ENCODE measurements at regions not wholly inside any gene's neighbourhood (a gene's known extent, or its start where the extent isn't known, plus 50 kb on each side); places are given as distances from the start of the nearest gene placed in this dataset.

DNA sequence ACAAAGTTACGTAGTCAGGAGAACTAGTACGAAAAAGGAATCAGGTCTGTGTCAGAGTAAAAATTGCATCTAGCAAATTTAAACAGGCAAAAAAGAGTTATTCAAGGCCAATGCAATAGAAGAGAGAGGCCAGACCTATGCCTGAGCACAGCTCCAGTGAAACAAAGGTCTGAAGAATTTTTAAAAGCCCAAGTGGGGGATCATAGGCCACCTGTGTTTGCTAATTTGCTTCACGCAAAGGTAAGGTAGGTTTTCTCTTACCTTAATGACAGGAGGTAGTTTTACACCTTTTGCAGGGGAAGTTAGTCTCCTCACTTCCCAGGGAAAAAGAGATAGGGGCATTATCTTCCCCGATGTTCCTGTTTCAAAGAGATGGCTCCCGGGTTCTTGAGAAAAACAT is 448.6 kb upstream of the TECRL start:
- Histone ChIP-seq H3K27me3 (replicated peaks) (no peaks in the 10 kb centered on the region), H3K27ac (no peak overlapping the region), H3K4me3 (ENCODE audit: low read depth, low read length) (no peak overlapping the region), H3K36me3 (replicated peaks) (no peaks in the 10 kb centered on the region)
- DNase-seq = no peak
- in situ Hi-C loops (cut with HindIII; ENCODE audit: low pct_ligation_motif_present, low sequenced_read_pairs) = no loop called here
- TF ChIP-seq, protein P1, sequence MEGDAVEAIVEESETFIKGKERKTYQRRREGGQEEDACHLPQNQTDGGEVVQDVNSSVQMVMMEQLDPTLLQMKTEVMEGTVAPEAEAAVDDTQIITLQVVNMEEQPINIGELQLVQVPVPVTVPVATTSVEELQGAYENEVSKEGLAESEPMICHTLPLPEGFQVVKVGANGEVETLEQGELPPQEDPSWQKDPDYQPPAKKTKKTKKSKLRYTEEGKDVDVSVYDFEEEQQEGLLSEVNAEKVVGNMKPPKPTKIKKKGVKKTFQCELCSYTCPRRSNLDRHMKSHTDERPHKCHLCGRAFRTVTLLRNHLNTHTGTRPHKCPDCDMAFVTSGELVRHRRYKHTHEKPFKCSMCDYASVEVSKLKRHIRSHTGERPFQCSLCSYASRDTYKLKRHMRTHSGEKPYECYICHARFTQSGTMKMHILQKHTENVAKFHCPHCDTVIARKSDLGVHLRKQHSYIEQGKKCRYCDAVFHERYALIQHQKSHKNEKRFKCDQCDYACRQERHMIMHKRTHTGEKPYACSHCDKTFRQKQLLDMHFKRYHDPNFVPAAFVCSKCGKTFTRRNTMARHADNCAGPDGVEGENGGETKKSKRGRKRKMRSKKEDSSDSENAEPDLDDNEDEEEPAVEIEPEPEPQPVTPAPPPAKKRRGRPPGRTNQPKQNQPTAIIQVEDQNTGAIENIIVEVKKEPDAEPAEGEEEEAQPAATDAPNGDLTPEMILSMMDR (IDR thresholded peaks at IDR 0.05; ENCODE audit: low read depth, low read length, missing control alignments) = no peak

DNA sequence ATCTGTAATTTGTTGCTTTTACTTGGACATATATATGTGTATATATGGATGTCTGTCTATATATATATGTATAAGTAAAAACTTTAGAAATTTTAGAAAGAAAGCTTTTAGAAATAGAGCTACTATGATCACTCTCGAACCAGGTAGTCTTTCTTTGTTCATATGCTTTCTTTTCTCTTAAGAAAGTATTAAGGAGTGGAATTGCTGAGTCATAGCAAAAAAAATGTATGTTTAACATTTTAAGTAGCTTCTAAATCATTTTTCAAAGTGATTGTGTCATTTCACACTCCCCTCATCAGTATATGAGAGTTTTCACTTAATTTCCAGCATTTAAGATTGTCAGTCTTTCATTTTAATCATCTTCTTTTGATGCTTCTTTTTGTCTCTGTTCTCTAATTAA is 447.9 kb upstream of the TECRL start:
- in situ Hi-C loops (cut with HindIII; ENCODE audit: low pct_ligation_motif_present, low sequenced_read_pairs) = no loop called here
- Histone ChIP-seq H3K27me3 (replicated peaks) (no peaks in the 10 kb centered on the region), H3K36me3 (replicated peaks) (no peaks in the 10 kb centered on the region), H3K4me3 (ENCODE audit: low read depth, low read length) (no peak overlapping the region), H3K27ac (no peak overlapping the region)
- TF ChIP-seq, protein P1 (IDR thresholded peaks at IDR 0.05; ENCODE audit: low read depth, low read length, missing control alignments) = no peak
- no peak for DNase-seq

DNA sequence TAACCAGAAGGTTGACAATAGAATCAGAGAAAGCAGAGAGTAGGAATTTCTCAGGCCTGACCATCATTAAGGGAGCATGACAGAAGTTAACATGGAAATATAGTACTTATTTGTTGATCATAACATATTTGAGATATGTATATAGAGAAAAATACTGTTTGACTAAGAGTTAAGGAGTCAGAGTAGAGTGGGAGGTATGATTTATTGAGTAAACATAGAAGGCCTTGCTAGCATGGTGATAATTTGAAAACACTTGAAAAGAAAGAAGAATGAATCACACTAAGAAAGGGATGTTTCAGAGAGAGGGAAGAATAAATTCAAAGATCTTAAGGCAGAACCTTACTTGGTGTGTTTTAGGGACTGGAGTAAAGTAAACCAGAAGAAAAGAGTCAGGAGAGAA is 437.2 kb upstream of the TECRL start:
- H3K36me3 ChIP-seq (replicated peaks) = no peaks in the 10 kb centered on the region
- TF ChIP-seq, protein P1 (IDR thresholded peaks at IDR 0.05; ENCODE audit: low read depth, low read length, missing control alignments) = no peak

DNA sequence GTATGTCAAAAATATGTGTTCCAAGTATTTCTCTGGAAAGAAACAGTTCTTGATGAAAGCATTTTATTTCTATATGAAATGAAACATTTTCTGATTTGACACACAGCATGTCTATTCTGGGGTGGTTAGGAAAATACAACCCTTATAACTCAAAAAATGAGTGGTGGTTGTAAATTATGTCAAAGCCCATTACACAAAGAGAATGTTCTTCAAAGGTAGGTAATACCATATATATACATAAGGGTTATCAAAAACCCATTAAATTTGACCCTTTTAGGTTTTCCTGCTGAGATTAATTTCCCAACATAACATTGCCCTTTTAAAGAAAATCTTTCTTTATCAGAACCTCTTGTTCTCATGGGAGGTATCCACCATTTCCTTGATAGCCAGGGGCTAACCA is 420.5 kb upstream of the TECRL start:
- Histone ChIP-seq H3K27me3 (replicated peaks) (no peaks in the 10 kb centered on the region), H3K27ac (no peak overlapping the region), H3K36me3 (replicated peaks) (no peaks in the 10 kb centered on the region), H3K4me3 (ENCODE audit: low read depth, low read length) (no peak overlapping the region)
- in situ Hi-C loops (cut with HindIII; ENCODE audit: low pct_ligation_motif_present, low sequenced_read_pairs) = no loop called here
- TF ChIP-seq, protein P1 (IDR thresholded peaks at IDR 0.05; ENCODE audit: low read depth, low read length, missing control alignments) = no peak
- DNase-seq = no peak

More for the DNA sequence above, 437.2 kb upstream of the TECRL start:
- no peak for DNase-seq
- Histone ChIP-seq H3K4me3 (ENCODE audit: low read depth, low read length) (no peak overlapping the region), H3K27ac (no peak overlapping the region), H3K27me3 (replicated peaks) (no peaks in the 10 kb centered on the region)
- in situ Hi-C loops (cut with HindIII; ENCODE audit: low pct_ligation_motif_present, low sequenced_read_pairs) = no loop called here

DNA sequence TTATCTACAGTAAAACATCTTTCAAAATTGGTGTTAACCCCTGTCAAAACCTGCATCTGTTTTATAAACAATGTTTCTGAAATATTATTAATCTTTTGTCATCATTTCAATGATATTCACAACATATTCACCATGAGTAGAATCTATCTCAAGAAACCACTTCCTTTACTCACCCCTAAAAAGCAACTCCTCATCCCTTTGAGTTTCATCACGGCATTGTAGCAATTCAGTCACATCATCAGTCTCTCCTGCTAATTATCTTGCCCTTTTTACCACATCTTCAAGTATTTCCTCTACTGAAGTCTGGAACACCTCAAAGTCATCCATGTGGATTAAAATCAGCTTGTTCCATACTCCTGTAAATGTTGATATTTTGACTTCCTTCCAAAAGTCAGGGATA is 415.3 kb upstream of the TECRL start:
- Histone ChIP-seq H3K27me3 (replicated peaks) (no peaks in the 10 kb centered on the region), H3K36me3 (replicated peaks) (no peaks in the 10 kb centered on the region), H3K27ac (no peak overlapping the region), H3K4me3 (ENCODE audit: low read depth, low read length) (no peak overlapping the region)
- TF ChIP-seq, protein P1 (IDR thresholded peaks at IDR 0.05; ENCODE audit: low read depth, low read length, missing control alignments) = no peak
- in situ Hi-C loops (cut with HindIII; ENCODE audit: low pct_ligation_motif_present, low sequenced_read_pairs) = no loop called here
- DNase-seq = no peak

DNA sequence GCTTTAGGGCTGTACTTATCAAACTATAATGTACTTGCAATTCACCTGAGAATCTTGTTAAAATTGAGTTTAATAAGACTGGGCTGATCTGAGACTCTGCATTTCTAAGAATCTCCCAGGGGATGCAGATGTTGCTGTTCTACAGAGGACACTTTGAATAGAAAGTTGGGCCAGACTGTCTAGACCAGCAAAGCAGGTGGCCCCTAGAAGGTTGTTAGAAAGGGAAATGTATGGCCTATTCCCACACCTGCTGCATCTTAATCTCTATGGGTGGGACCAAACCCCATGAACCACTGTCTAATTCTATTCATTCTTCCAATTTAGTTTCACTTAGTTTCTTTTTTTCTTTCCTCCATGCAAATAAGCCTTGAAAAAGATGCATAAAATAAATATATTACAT is 413.2 kb upstream of the TECRL start:
- TF ChIP-seq, protein P1 (IDR thresholded peaks at IDR 0.05; ENCODE audit: low read depth, low read length, missing control alignments) = no peak
- in situ Hi-C loops (cut with HindIII; ENCODE audit: low pct_ligation_motif_present, low sequenced_read_pairs) = no loop called here
- no peak overlapping the region for H3K27ac ChIP-seq
- no peaks in the 10 kb centered on the region for H3K27me3 ChIP-seq (replicated peaks)
- no peaks in the 10 kb centered on the region for H3K36me3 ChIP-seq (replicated peaks)
- no peak overlapping the region for H3K4me3 ChIP-seq (ENCODE audit: low read depth, low read length)
- no peak for DNase-seq

Measured in brain microvascular endothelial cell (primary cell).